Panc1 (cell line): ENCODE measurements at regions not wholly inside any gene's neighbourhood (a gene's known extent, or its start where the extent isn't known, plus 50 kb on each side); places are given as distances from the start of the nearest gene placed in this dataset.

Experiments
- ATAC-seq: fragments of 200-7000 bp; cut with Tn5 transposase; 2 replicates; pipeline ENCODE4 v1.9.1; 2020; ENCODE audit warnings: mild to moderate bottlenecking, moderate library complexity
- BruUV-seq: library from RNA; stranded (reverse); fragments of 400-500 nt; replicated peaks from 2 replicates; lab custom pipeline; 2021; lab: Mats Ljungman, UMichigan
- CTCF ChIA-PET: fragments of 300-600 bp; sonication (Branson Sonifier 250); formaldehyde crosslinking; loops from one replicate; lab custom pipeline; 2022; ENCODE audit warnings: antibody characterized with exemption; lab: Charles Lee
- POLR2A ChIA-PET: fragments of 300-600 bp; sonication (Branson Sonifier 250); formaldehyde crosslinking; loops from one replicate; lab custom pipeline; 2022; ENCODE audit warnings: antibody characterized with exemption; lab: Charles Lee
- DNase-seq: peaks from one replicate; pipeline ENCODE4 v3.0.0-alpha.2; 2010; ENCODE audit warnings: low read depth, low spot score
- H3K27ac ChIP-seq: 2 replicates; pipeline ENCODE4 v1.5.1; 2011; ENCODE audit warnings: mild to moderate bottlenecking, low read length, inconsistent platforms
- H3K27me3 ChIP-seq: fragments of 200-500 bp; sonication (Bioruptor generic); 2 replicates; pipeline ENCODE4 v1.6.0; 2014; ENCODE audit warnings: low read length, inconsistent platforms; ENCODE audit not compliant: control insufficient read depth, insufficient read depth
- H3K36me3 ChIP-seq: fragments of 200-500 bp; sonication (Bioruptor generic); 2 replicates; pipeline ENCODE4 v1.5.1; 2014; ENCODE audit warnings: inconsistent platforms, mild to moderate bottlenecking, low read length, moderate library complexity; ENCODE audit not compliant: control insufficient read depth, insufficient read depth
- H3K4me1 ChIP-seq: 2 replicates; pipeline ENCODE4 v1.5.1; 2011; ENCODE audit warnings: inconsistent platforms, mild to moderate bottlenecking, low read length, moderate library complexity; ENCODE audit not compliant: control insufficient read depth, insufficient read depth
- H3K4me3 ChIP-seq, 2 experiments: 2 replicates each; pipeline ENCODE4 v1.5.1; 2011 to 2012; ENCODE audit warnings: low read depth in 2 of 2, low read length in 2 of 2, mild to moderate bottlenecking in 2 of 2, inconsistent platforms in 1 of 2, moderate library complexity in 1 of 2
- H3K9me3 ChIP-seq: fragments of 200-500 bp; sonication (Bioruptor generic); 2 replicates; pipeline ENCODE4 v1.5.1; 2014; ENCODE audit warnings: low read depth, mild to moderate bottlenecking, inconsistent platforms, low read length, moderate library complexity; ENCODE audit not compliant: control insufficient read depth, insufficient read depth
- CTCF ChIP-seq: fragments of 450-650 bp; IDR thresholded peaks from 2 replicates; pipeline ENCODE4 v1.5.1; 2017; ENCODE audit warnings: mild to moderate bottlenecking
- POLR2AphosphoS5 ChIP-seq: IDR thresholded peaks from 2 replicates; pipeline ENCODE4 v1.6.1; 2012; ENCODE audit warnings: mild to moderate bottlenecking, low read depth, low read length, moderate library complexity
- SIN3A ChIP-seq: IDR thresholded peaks from 2 replicates; pipeline ENCODE4 v1.6.1; 2012; ENCODE audit warnings: low read depth, mild to moderate bottlenecking, low read length, moderate library complexity, borderline replicate concordance; ENCODE audit not compliant: insufficient read depth
- TCF7L2 ChIP-seq: IDR thresholded peaks from 2 replicates; pipeline ENCODE4 v1.6.1; 2011; ENCODE audit warnings: mild to moderate bottlenecking, low read depth, low read length, inconsistent platforms
- in situ Hi-C: cut with HindIII; loops from 2 replicates; pipeline ENCODE4 v1.10.0; 2016; ENCODE audit warnings: low sequenced_read_pairs, low pct_unique_long_range_greater_than_20kb
- intact Hi-C: fragments of 100-400 bp; cut with micrococcal nuclease; formaldehyde crosslinking; loops from one replicate; pipeline ENCODE4 v1.10.0; 2022; ENCODE audit not compliant: unreplicated experiment
- TF ChIP-seq, protein P1 (sequence below), 2 experiments: IDR thresholded peaks; 2 replicates each; pipeline ENCODE4 v1.6.1; 2011 to 2012; ENCODE audit warnings: low read depth in 2 of 2, control low read depth in 1 of 2, low read length in 1 of 2, mild to moderate bottlenecking in 1 of 2, moderate library complexity in 1 of 2; ENCODE audit not compliant: insufficient read depth in 1 of 2

GRCh38 chr7:19834566-19834965 is 61.1 kb upstream of the TMEM196 start:
- H3K36me3 ChIP-seq = no peaks in the 10 kb centered on the region
- H3K4me3 ChIP-seq = no peak overlapping the region
- no peaks in the 10 kb centered on the region for H3K27me3 ChIP-seq
- in situ Hi-C loops = no loop called here
- TF ChIP-seq, protein P1, sequence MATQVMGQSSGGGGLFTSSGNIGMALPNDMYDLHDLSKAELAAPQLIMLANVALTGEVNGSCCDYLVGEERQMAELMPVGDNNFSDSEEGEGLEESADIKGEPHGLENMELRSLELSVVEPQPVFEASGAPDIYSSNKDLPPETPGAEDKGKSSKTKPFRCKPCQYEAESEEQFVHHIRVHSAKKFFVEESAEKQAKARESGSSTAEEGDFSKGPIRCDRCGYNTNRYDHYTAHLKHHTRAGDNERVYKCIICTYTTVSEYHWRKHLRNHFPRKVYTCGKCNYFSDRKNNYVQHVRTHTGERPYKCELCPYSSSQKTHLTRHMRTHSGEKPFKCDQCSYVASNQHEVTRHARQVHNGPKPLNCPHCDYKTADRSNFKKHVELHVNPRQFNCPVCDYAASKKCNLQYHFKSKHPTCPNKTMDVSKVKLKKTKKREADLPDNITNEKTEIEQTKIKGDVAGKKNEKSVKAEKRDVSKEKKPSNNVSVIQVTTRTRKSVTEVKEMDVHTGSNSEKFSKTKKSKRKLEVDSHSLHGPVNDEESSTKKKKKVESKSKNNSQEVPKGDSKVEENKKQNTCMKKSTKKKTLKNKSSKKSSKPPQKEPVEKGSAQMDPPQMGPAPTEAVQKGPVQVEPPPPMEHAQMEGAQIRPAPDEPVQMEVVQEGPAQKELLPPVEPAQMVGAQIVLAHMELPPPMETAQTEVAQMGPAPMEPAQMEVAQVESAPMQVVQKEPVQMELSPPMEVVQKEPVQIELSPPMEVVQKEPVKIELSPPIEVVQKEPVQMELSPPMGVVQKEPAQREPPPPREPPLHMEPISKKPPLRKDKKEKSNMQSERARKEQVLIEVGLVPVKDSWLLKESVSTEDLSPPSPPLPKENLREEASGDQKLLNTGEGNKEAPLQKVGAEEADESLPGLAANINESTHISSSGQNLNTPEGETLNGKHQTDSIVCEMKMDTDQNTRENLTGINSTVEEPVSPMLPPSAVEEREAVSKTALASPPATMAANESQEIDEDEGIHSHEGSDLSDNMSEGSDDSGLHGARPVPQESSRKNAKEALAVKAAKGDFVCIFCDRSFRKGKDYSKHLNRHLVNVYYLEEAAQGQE (IDR thresholded peaks at IDR 0.05; ENCODE audit: insufficient read depth in 1 of 2, low read depth in 2 of 2, low read length in 1 of 2) = no peak
- no peak for TF ChIP-seq TCF7L2
- TF ChIP-seq CTCF = no peak
- no peak for TF ChIP-seq POLR2AphosphoS5
- no peak for TF ChIP-seq SIN3A
- no peak for ATAC-seq
- intact Hi-C loops = no loop called here
- POLR2A ChIA-PET = no interaction called here
- no peaks in the 10 kb centered on the region; the same call in 1 of the 2 replicates for H3K9me3 ChIP-seq
- H3K4me1 ChIP-seq = no peaks in the 10 kb centered on the region
- no TSS peak for BruUV-seq
- H3K27ac ChIP-seq = no peak overlapping the region
- no peak for DNase-seq
- CTCF ChIA-PET = no interaction called here

DNA sequence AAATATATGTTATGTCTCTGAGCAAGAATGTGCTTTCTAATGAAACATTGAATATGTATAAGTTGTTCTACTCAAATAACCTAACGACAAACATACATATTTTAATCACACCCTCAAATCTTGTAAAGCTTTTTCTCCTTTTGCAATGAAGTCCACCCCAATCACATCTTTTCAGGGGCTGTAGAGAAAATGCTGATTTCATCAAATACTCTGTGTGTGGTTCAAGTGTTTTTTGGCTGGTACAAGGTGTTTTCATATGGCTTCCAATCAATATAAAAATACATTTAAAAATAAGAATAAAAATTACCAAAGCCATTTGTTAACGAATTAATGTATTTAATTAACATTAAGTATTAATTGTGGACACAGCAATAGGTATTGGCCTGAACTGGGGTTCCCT is 57.2 kb upstream of the TMEM196 start:
- CTCF ChIA-PET = no interaction called here
- Histone ChIP-seq H3K9me3 (no peaks in the 10 kb centered on the region), H3K4me1 (no peaks in the 10 kb centered on the region), H3K36me3 (no peaks in the 10 kb centered on the region), H3K27me3 (no peaks in the 10 kb centered on the region), H3K27ac (no peak overlapping the region), H3K4me3 (no peak overlapping the region)
- ATAC-seq (no peak), DNase-seq (no peak)
- no TSS peak for BruUV-seq
- intact Hi-C loops (no loop called here), in situ Hi-C loops (no loop called here)
- POLR2A ChIA-PET = no interaction called here
- TF ChIP-seq, protein P1 (IDR thresholded peaks at IDR 0.05; ENCODE audit: insufficient read depth in 1 of 2, low read depth in 2 of 2, low read length in 1 of 2) = no peak
- TF ChIP-seq TCF7L2 (no peak), SIN3A (no peak), POLR2AphosphoS5 (no peak), CTCF (no peak)
